Stimulated activated CD4-positive, alpha-beta T cell treated with anti-CD3 and anti-CD28 coated beads, Interleukin-15, amount 100 ng/mL, for 48 hours (primary cell): ENCODE measurements at regions not wholly inside any gene's neighbourhood (a gene's known extent, or its start where the extent isn't known, plus 50 kb on each side); places are given as distances from the start of the nearest gene placed in this dataset.
"Not testable (repeated sequence)": the region's sequence is repeated elsewhere in the genome, so short reads cannot be mapped to it uniquely, and the experiment has no call there.

Experiments
- DNase-seq, 2 donors: peaks; one replicate each; pipeline ENCODE4 v3.0.0-alpha.2; 2020; ENCODE audit warnings: low read depth in 2 of 2

DNA sequence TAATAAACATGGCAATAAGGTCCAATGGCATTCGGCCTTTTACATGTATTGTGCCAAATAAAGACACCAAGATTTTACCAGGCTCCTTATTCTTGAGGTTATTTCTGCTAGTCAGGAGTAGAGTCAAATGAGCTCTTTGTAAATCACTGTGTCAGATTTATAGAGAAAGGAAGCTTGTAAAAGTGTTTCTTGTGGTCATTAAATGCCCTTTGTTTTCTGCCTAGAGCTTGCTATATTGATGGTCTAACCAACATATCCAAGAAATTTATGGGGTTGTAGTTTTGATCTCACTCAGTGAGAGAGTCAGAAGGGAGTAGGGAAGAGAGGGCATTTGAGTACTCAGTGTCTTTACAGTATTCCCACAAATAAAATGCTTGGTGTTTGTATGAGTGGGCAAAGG is 86.2 kb upstream of the FRMPD4 start:
- DNase-seq: no peak

GRCh38 chrX:12058087-12058486 is 80.2 kb upstream of the FRMPD4 start:
- no peak for DNase-seq

- no peak for DNase-seq
Measured at GRCh38 chrX:12060489-12061260, 77.6 kb upstream of the FRMPD4 start.

- DNase-seq: no peak
Measured at GRCh38 chrX:12065251-12065650, 73.0 kb upstream of the FRMPD4 start.

GRCh38 chrX:12076046-12076445 is 62.2 kb upstream of the FRMPD4 start:
- no peak for DNase-seq

GRCh38 chrX:12080265-12080664 is 58.0 kb upstream of the FRMPD4 start:
- no peak for DNase-seq

DNA sequence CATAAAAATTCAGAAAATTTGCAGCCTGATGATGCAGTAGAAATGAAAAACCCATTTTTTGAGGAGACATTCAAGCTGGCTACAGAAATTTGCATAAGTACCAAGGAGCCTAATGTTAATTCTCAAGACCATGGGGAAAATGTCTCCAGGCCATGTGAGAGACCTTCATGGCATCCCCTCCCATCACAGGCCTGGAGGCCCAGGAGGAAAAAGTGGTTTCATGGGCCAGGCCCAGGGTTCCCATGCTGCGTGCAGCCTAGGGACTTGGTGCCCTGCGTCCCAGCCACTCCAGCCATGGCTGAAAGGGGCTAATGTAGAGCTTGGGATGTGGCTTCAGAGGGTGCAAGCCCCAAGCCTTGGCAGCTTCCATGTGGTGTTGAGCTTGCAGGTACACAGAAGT is 55.3 kb upstream of the FRMPD4 start:
- not testable (repeated sequence) for DNase-seq
